ENCODE measurements at regions not wholly inside any gene's neighbourhood (a gene's known extent, or its start where the extent isn't known, plus 50 kb on each side); places are given as distances from the start of the nearest gene placed in this dataset.
"Not testable (repeated sequence)": the region's sequence is repeated elsewhere in the genome, so short reads cannot be mapped to it uniquely, and the experiment has no call there.

- Histone ChIP-seq H3K9ac (ENCODE audit: low read depth, low read length) (no peak overlapping the region), H3K36me3 (ENCODE audit: insufficient read depth, low read length) (no peaks in the 10 kb centered on the region), H3K27ac (ENCODE audit: low read depth, low read length) (no peak overlapping the region), H3K27me3 (ENCODE audit: insufficient read depth, low read length) (no peaks in the 10 kb centered on the region), H3K9me3 (ENCODE audit: insufficient read depth, low read depth, low read length) (no peaks in the 10 kb centered on the region), H3K4me1 (ENCODE audit: insufficient read depth, low read length) (no peaks in the 10 kb centered on the region), H3K4me3 (ENCODE audit: low read length) (no peak overlapping the region)
- WGBS = 100% methylated on average over 2 of the region's 2 CpGs
These were observed 115.6 kb upstream of the KLF14 start for GRCh38 chr7:130849604-130850003.

- Histone ChIP-seq H3K9ac (ENCODE audit: low read depth, low read length) (no peak overlapping the region), H3K9me3 (ENCODE audit: insufficient read depth, low read depth, low read length) (no peaks in the 10 kb centered on the region), H3K36me3 (ENCODE audit: insufficient read depth, low read length) (no peaks in the 10 kb centered on the region), H3K4me1 (ENCODE audit: insufficient read depth, low read length) (no peaks in the 10 kb centered on the region), H3K27me3 (ENCODE audit: insufficient read depth, low read length) (no peaks in the 10 kb centered on the region), H3K4me3 (ENCODE audit: low read length) (no peak overlapping the region), H3K27ac (ENCODE audit: low read depth, low read length) (no peak overlapping the region)
- WGBS = 92% methylated on average over 1 of the region's 1 CpG
These were observed 116.9 kb upstream of the KLF14 start for GRCh38 chr7:130850956-130851355.

GRCh38 chr7:130852867-130853266, 118.9 kb upstream of the KLF14 start:
- Histone ChIP-seq H3K4me3 (ENCODE audit: low read length) (no peak overlapping the region), H3K36me3 (ENCODE audit: insufficient read depth, low read length) (no peaks in the 10 kb centered on the region), H3K9ac (ENCODE audit: low read depth, low read length) (no peak overlapping the region), H3K9me3 (ENCODE audit: insufficient read depth, low read depth, low read length) (peaks cover 14% of the 10 kb centered on the region; the same call in 1 of the 2 replicates), H3K27ac (ENCODE audit: low read depth, low read length) (no peak overlapping the region), H3K27me3 (ENCODE audit: insufficient read depth, low read length) (no peaks in the 10 kb centered on the region), H3K4me1 (ENCODE audit: insufficient read depth, low read length) (no peaks in the 10 kb centered on the region)
- WGBS = 97% methylated on average over 7 of the region's 7 CpGs

GRCh38 chr7:130853503-130854279, 119.7 kb upstream of the KLF14 start:
- no peaks in the 10 kb centered on the region for H3K4me1 ChIP-seq (ENCODE audit: insufficient read depth, low read length)
- no peak overlapping the region for H3K4me3 ChIP-seq (ENCODE audit: low read length)
- no peaks in the 10 kb centered on the region for H3K27me3 ChIP-seq (ENCODE audit: insufficient read depth, low read length)
- WGBS = 91% methylated on average over 7 of the region's 7 CpGs
- H3K9me3 ChIP-seq (ENCODE audit: insufficient read depth, low read depth, low read length) = peaks cover 14% of the 10 kb centered on the region; the same call in 1 of the 2 replicates
- no peak overlapping the region for H3K9ac ChIP-seq (ENCODE audit: low read depth, low read length)
- no peak overlapping the region for H3K27ac ChIP-seq (ENCODE audit: low read depth, low read length)
- no peaks in the 10 kb centered on the region for H3K36me3 ChIP-seq (ENCODE audit: insufficient read depth, low read length)

GRCh38 chr7:130854481-130854880, 120.5 kb upstream of the KLF14 start:
- no peaks in the 10 kb centered on the region for H3K36me3 ChIP-seq (ENCODE audit: insufficient read depth, low read length)
- no peaks in the 10 kb centered on the region for H3K4me1 ChIP-seq (ENCODE audit: insufficient read depth, low read length)
- H3K4me3 ChIP-seq (ENCODE audit: low read length) = no peak overlapping the region
- WGBS = 100% methylated on average over 1 of the region's 1 CpG
- no peak overlapping the region for H3K9ac ChIP-seq (ENCODE audit: low read depth, low read length)
- no peaks in the 10 kb centered on the region for H3K27me3 ChIP-seq (ENCODE audit: insufficient read depth, low read length)
- H3K27ac ChIP-seq (ENCODE audit: low read depth, low read length) = no peak overlapping the region
- peaks cover 14% of the 10 kb centered on the region; the same call in 1 of the 2 replicates for H3K9me3 ChIP-seq (ENCODE audit: insufficient read depth, low read depth, low read length)

- Histone ChIP-seq H3K27me3 (ENCODE audit: insufficient read depth, low read length) (no peaks in the 10 kb centered on the region), H3K9me3 (ENCODE audit: insufficient read depth, low read depth, low read length) (peaks cover 19% of the 10 kb centered on the region; the same call in 1 of the 2 replicates), H3K4me1 (ENCODE audit: insufficient read depth, low read length) (no peaks in the 10 kb centered on the region), H3K36me3 (ENCODE audit: insufficient read depth, low read length) (no peaks in the 10 kb centered on the region), H3K9ac (ENCODE audit: low read depth, low read length) (no peak overlapping the region), H3K4me3 (ENCODE audit: low read length) (no peak overlapping the region), H3K27ac (ENCODE audit: low read depth, low read length) (no peak overlapping the region)
These were observed 122.9 kb upstream of the KLF14 start for GRCh38 chr7:130856866-130857265.

GRCh38 chr7:130860832-130861231, 126.8 kb upstream of the KLF14 start:
- not testable (repeated sequence) for H3K27me3 ChIP-seq (ENCODE audit: insufficient read depth, low read length); H3K27ac ChIP-seq (ENCODE audit: low read depth, low read length); H3K4me1 ChIP-seq (ENCODE audit: insufficient read depth, low read length); H3K4me3 ChIP-seq (ENCODE audit: low read length); H3K36me3 ChIP-seq (ENCODE audit: insufficient read depth, low read length); H3K9ac ChIP-seq (ENCODE audit: low read depth, low read length)
- H3K9me3 ChIP-seq (ENCODE audit: insufficient read depth, low read depth, low read length) = peaks cover 19% of the 10 kb centered on the region; the same call in 1 of the 2 replicates
- 93% methylated on average over 2 of the region's 2 CpGs for WGBS

GRCh38 chr7:130865408-130866236, 131.6 kb upstream of the KLF14 start:
- no peaks in the 10 kb centered on the region for H3K27me3 ChIP-seq (ENCODE audit: insufficient read depth, low read length)
- no peaks in the 10 kb centered on the region for H3K4me1 ChIP-seq (ENCODE audit: insufficient read depth, low read length)
- no peak overlapping the region for H3K4me3 ChIP-seq (ENCODE audit: low read length)
- no peak overlapping the region for H3K9ac ChIP-seq (ENCODE audit: low read depth, low read length)
- WGBS = 88% methylated on average over 4 of the region's 4 CpGs
- H3K9me3 ChIP-seq (ENCODE audit: insufficient read depth, low read depth, low read length) = peaks cover 5% of the 10 kb centered on the region; the same call in 1 of the 2 replicates
- no peak overlapping the region for H3K27ac ChIP-seq (ENCODE audit: low read depth, low read length)
- no peaks in the 10 kb centered on the region for H3K36me3 ChIP-seq (ENCODE audit: insufficient read depth, low read length)

- Histone ChIP-seq H3K4me1 (ENCODE audit: insufficient read depth, low read length) (no peaks in the 10 kb centered on the region), H3K9ac (ENCODE audit: low read depth, low read length) (no peak overlapping the region), H3K4me3 (ENCODE audit: low read length) (no peak overlapping the region), H3K9me3 (ENCODE audit: insufficient read depth, low read depth, low read length) (no peaks in the 10 kb centered on the region), H3K27me3 (ENCODE audit: insufficient read depth, low read length) (no peaks in the 10 kb centered on the region), H3K36me3 (ENCODE audit: insufficient read depth, low read length) (no peaks in the 10 kb centered on the region), H3K27ac (ENCODE audit: low read depth, low read length) (no peak overlapping the region)
- WGBS = 90% methylated on average over 1 of the region's 2 CpGs
These were observed 133.0 kb upstream of the KLF14 start for GRCh38 chr7:130867039-130867438.

GRCh38 chr7:130867581-130868136, 133.7 kb upstream of the KLF14 start:
- no peaks in the 10 kb centered on the region for H3K4me1 ChIP-seq (ENCODE audit: insufficient read depth, low read length)
- H3K4me3 ChIP-seq (ENCODE audit: low read length) = no peak overlapping the region
- H3K27ac ChIP-seq (ENCODE audit: low read depth, low read length) = no peak overlapping the region
- no peak overlapping the region for H3K9ac ChIP-seq (ENCODE audit: low read depth, low read length)
- H3K9me3 ChIP-seq (ENCODE audit: insufficient read depth, low read depth, low read length) = no peaks in the 10 kb centered on the region
- no peaks in the 10 kb centered on the region for H3K27me3 ChIP-seq (ENCODE audit: insufficient read depth, low read length)
- 80% methylated on average over 1 of the region's 1 CpG for WGBS
- H3K36me3 ChIP-seq (ENCODE audit: insufficient read depth, low read length) = no peaks in the 10 kb centered on the region

GRCh38 chr7:130868139-130868538, 134.1 kb upstream of the KLF14 start:
- Histone ChIP-seq H3K27ac (ENCODE audit: low read depth, low read length) (no peak overlapping the region), H3K4me1 (ENCODE audit: insufficient read depth, low read length) (no peaks in the 10 kb centered on the region), H3K27me3 (ENCODE audit: insufficient read depth, low read length) (no peaks in the 10 kb centered on the region), H3K4me3 (ENCODE audit: low read length) (no peak overlapping the region), H3K9me3 (ENCODE audit: insufficient read depth, low read depth, low read length) (no peaks in the 10 kb centered on the region), H3K36me3 (ENCODE audit: insufficient read depth, low read length) (no peaks in the 10 kb centered on the region), H3K9ac (ENCODE audit: low read depth, low read length) (no peak overlapping the region)
- 89% methylated on average over 6 of the region's 6 CpGs for WGBS

All from HUES64 (cell line).